ENCODE measurements at regions not wholly inside any gene's neighbourhood (a gene's known extent, or its start where the extent isn't known, plus 50 kb on each side); places are given as distances from the start of the nearest gene placed in this dataset.
"Not testable (repeated sequence)": the region's sequence is repeated elsewhere in the genome, so short reads cannot be mapped to it uniquely, and the experiment has no call there.

DNA sequence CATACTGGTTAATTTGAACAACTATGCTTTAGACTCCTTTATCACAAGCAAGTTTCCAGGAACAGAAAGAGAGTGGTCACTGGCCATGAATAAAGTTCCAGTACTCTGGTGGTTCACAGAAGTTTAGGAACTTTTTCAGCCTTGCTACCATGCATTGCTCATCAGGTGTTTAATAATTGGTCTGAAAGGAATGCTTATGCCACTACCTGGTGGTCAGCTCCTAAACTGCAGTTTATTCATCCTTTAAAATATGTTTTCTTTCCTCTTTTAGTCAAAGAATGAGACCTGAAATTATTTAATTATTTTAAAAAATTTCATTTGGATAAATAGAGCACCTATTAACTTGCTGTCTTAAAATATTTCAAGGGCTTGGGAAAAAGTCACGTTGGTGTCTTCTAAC, 260.1 kb upstream of the OR4E1 start:
- no peak for DNase-seq (ENCODE audit: low spot score)
- intact Hi-C loops (cut with DNase I) = no loop called here

DNA sequence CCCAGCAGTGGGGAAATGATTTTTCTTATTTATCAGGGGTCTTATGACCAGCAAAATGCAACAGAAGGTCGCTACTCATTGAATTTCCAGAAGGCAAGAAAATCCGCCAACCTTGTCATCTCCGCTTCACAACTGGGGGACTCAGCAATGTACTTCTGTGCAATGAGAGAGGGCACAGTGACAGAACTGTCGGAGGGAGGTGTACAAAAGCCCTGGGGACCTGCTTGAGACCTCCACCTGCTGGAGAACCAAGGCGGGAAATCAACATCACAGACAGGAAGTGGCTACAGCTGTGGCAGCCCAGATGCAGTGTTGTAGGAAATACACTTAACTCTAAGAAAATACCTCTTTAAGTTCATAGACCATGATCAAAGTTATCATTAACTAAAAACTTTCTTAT, 250.9 kb upstream of the OR4E1 start:
- intact Hi-C loops (cut with DNase I) = no loop called here
- DNase-seq (ENCODE audit: low spot score) = no peak

DNA sequence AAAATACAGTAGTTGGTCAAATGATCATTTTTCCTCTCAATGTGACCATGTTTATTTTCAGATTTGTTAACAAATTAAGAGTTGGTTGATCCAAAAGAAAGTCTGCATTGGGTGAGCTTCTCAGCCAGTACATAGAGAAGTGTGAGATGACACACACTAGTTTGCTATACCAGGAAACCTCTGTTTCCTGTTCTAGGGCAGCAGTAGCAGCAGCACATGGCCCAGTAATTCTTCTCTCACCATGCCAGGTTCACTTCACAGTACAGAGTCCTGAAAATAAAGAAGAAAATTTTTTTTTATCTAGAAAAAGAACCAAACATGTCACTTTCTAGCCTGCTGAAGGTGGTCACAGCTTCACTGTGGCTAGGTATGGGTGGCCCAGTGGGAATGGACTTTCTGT, 250.2 kb upstream of the OR4E1 start:
- intact Hi-C loops (cut with DNase I) = no loop called here
- DNase-seq (ENCODE audit: low spot score) = no peak

DNA sequence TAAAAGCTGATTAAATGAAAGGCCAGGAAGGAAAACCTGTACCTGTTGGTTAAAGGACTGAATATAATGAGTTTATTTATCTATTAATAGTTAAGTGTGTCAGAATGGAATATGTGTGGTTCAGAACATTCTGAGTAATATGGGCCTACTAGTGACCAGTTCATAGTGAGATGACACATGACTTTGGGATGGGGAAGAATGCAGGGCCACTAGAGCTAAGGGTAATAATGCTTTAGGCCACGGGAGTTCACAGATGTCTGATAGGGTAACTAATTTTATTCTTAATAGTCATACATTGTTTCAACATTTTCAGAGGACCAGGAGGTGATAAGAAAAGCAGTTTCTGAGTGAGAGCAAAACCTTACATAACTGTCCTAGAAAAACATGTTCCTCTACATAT, 247.8 kb upstream of the OR4E1 start:
- DNase-seq (ENCODE audit: low spot score) = no peak
- intact Hi-C loops (cut with DNase I) = no loop called here

DNA sequence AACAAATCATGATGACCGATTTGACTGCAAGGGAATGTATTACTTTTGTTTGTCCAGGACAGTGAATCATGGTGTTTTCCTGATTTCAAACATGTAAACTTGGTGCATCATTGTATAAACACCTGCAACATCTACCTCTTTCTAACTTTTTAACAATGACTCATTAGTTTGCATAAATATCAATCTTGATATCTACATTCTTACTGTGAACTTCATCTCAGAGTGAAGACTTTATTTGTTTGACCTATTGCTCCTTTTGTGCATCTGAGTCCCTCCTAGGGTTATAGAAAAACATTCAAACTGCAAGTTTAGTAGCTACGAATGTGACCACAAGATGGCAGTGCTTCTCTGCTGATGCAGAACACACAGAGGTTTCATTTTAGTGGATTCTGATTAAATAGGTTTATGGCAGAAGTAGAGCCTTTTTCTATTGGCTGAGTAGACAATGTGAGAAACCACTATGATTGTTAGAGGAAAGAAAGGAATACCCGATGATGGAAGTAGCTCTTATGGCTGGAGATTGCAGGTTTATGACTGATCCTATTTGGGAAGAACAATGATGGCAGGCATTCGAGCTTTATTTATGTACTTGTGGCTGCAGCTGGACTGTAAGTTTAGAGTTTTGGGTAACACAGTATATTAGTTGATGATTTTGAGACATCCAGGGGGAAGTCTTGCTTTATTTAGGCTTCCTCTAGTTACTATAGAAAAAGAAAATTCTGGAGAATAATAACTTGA, 244.2 kb upstream of the OR4E1 start:
- intact Hi-C loops (cut with DNase I) = no loop called here
- DNase-seq (ENCODE audit: low spot score) = no peak

DNA sequence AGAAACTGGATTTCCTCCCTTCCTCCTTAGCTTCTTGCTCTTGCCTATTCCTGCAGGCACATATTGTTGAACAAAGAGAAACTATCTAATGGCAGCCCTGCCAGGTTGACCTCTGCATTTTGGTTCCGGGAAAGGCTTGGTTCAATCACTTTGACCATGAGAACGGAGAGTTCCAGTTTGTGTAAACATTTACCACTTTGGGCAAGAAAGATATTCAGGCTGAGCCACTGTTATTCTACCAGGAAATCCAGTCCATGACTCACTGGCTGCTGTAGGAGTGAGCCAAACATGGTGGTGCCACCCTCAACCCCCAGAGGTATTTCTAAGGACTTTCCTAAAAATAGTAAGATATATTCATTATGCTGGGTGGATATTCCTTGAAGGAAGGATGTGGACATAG, 242.2 kb upstream of the OR4E1 start:
- intact Hi-C loops (cut with DNase I) = no loop called here
- DNase-seq (ENCODE audit: low spot score) = no peak

DNA sequence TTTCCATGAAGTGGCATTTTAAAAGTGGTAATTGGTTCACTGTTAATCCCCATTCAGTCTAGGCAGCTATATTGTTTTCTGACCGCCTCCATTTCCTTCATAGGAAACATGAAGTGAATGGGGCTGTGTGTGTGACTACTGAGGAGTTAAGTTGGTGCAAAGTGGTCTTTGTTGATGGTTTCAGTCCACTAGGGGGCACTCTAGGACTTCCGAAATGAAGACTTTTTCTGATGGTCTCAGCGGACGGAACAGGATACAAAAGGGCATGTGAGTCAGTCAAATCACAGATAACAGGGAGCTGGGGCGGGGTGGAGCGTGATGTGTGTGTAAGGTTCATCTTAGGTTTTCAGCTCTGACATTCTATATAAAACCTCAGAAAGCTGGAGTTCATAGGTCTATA, 240.1 kb upstream of the OR4E1 start:
- intact Hi-C loops (cut with DNase I) = no loop called here
- no peak for DNase-seq (ENCODE audit: low spot score)

DNA sequence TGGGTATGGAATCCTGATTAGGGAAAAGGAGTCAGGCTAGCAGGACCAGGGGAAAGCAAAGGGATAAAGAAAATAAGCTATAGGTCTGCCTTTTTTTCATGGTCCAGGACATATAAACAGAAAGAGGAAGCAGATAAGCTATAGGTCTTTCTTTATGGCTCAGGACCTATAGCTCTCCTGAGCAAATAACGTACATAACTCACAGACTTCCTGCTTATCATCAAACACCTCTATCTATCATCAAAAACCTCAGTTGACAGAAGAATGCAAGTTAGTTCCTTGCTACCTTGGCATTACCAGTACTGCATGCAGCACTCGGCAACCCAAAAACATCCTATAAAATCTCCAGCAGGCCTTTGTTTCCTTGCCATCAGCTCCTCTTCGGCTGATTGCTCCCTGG, 238.7 kb upstream of the OR4E1 start:
- no peak for DNase-seq (ENCODE audit: low spot score)
- intact Hi-C loops (cut with DNase I) = no loop called here

DNA sequence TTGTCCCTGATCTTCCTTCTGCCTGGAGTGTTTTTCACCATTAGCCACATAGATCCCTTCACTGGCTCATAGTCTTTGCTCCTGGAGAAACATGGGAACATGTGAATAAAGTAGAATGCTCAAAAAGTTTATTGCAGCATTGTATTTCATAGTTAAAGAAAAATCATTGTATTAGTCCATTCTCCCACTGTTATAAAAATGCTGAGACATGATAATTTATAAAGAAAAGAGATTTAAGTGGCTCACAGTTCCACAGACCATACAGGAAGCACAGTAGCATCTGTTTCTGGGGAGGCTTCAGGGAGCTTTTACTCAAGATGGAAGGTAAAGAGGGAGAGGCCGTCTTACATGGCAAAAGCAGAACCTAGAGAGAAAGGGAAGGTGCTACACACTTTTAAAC, 238.3 kb upstream of the OR4E1 start:
- DNase-seq (ENCODE audit: low spot score) = no peak
- intact Hi-C loops (cut with DNase I) = no loop called here

DNA sequence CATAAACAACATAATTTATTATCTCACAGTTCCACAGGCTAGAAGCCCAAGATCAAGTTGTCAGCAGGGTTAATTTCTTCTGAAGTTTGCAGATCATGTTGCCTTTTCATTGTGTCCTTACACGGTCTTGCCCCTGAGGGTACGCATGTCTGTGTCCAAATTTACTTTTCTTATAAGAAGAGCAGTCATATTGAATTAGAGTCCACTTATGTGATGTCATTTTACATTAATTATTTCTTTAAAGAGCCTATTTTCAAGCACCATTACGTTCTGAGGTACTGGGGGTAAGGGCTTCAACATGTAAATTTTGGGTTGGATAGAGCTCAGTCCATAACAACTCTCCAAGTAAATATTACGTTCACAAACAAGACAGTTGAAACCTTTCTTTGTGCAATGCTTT, 236.6 kb upstream of the OR4E1 start:
- intact Hi-C loops (cut with DNase I) = no loop called here

DNA sequence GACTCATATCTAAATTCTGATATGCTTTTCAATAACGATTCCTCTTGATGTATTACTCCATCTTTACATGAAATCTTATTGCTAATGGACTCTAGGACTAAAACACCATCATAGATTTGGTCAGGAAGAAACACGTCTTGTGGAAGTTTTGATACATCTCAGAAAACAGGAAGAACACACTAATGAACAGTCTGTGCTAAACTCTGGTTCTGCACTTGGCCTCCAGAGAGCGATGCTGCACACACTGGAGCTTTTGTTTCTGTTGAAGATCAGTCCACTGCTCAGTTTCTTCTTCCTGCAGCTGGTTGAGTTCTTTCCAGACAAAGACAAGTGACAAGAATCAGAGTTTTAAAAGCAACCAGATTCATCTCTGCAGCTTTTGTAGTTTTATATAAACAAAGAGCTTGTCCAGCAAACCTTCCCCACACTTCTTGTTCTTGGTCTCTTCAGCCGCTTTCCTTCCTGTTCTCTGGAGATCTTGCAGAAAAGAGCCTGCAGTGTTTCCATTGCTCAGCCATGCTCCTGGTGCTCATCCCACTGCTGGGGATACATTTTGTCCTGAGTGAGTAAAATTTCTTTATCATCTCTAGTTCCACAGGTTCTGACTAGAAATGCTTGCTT, 229.1 kb upstream of the OR4E1 start:
- intact Hi-C loops (cut with DNase I) = no loop called here
- no peak for DNase-seq (ENCODE audit: low spot score)

More for the DNA sequence above, 236.6 kb upstream of the OR4E1 start:
- DNase-seq (ENCODE audit: low spot score) = no peak

DNA sequence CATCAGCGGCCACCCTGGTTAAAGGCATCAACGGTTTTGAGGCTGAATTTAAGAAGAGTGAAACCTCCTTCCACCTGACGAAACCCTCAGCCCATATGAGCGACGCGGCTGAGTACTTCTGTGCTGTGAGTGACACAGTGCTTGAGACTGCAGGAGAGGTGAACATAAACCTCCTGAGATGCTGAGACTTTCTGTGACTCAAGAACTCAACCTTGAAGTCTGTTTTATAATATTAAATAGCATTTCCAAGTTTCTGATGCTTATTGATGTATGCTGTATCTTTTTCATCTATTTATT, 221.2 kb upstream of the OR4E1 start:
- DNase-seq (ENCODE audit: low spot score); intact Hi-C loops (cut with DNase I): not testable (repeated sequence)

DNA sequence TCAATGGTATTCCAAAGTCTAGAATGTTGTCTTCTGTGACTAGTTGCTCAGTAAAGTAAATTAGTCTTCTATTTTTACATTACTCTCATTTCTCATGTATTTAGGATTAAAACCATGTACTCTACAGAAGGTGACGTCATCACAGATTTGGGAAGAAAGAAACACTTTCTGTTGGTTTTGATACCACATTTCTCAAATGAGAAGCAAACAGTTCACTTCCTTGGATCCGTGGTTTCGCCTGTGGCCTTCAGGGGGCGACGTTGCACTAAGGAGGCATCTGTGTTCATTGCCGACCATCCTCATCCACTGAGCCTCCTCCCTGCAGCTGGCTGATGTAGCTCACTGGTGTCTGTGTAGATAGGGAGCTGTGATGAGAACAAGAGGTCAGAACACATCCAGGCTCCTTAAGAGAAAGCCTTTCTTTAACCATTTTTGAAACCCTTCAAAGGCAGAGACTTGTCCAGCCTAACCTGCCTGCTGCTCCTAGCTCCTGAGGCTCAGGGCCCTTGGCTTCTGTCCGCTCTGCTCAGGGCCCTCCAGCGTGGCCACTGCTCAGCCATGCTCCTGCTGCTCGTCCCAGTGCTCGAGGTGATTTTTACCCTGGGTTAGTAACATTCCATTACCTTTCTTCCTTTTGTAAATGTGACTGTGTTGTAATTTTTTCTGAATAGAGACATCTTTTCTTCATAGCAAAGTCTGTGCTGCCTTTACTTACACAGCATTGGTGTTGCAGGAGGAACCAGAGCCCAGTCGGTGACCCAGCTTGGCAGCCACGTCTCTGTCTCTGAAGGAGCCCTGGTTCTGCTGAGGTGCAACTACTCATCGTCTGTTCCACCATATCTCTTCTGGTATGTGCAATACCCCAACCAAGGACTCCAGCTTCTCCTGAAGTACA, 220.6 kb upstream of the OR4E1 start:
- intact Hi-C loops (cut with DNase I) = no loop called here
- DNase-seq (ENCODE audit: low spot score) = no peak

DNA sequence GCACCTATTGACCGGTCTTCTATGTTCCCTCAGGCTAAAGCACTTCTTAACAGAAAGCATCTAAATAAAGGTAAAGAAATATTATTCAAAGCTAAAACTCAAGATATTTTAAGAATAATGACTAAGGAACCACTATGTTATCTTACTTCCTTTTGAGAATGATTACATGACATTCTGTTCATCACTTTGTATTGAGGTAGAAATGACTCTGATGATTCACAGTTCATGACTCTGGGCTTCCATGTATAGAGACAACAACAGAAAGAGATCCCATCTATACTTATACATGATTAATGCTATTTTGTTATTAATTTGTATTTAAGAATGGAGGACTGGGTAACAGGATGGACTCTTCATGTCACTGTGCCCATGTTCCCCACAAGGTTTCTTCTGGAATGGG, 218.3 kb upstream of the OR4E1 start:
- no peak for DNase-seq (ENCODE audit: low spot score)
- intact Hi-C loops (cut with DNase I) = no loop called here

DNA sequence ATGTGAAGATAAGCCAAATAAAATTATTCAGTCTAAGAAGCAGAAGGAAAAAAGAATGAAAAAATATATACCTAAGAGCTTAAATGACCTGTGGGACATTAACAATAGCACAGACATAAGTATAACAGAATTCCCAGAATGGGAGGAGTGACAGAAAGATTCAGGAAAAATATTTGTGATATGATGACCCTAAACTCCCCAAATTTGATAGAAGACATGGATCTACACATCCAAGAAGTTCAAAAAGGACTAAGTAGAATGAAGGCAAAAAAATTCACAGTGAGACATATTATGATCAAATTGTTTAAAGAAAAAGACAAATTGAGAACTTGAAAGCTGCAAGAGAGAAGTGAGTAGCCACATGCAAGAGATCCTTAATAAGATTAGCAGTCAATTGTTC, 211.4 kb upstream of the OR4E1 start:
- intact Hi-C loops (cut with DNase I) = no loop called here

DNA sequence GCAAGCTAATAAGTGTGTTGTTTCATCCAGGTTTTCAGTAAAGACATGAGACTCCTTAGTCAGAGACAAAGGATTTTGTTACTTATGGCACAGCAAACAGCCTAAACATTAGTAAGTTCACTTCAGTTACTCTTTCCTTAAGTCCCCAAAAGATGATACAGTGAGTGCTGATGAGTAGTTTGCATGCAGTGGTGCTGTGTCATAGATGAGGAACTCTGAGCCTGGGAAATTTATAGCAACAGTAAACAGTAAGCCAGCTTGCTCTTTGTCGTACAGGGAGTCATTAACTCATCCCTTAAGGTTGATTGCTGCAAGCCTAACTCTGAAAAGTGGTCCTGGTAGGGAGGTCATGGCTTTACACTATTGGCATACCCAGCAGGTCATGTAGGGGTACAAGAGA, 208.6 kb upstream of the OR4E1 start:
- intact Hi-C loops (cut with DNase I) = no loop called here
- no peak for DNase-seq (ENCODE audit: low spot score)

More for the DNA sequence above, 211.4 kb upstream of the OR4E1 start:
- DNase-seq (ENCODE audit: low spot score) = no peak

DNA sequence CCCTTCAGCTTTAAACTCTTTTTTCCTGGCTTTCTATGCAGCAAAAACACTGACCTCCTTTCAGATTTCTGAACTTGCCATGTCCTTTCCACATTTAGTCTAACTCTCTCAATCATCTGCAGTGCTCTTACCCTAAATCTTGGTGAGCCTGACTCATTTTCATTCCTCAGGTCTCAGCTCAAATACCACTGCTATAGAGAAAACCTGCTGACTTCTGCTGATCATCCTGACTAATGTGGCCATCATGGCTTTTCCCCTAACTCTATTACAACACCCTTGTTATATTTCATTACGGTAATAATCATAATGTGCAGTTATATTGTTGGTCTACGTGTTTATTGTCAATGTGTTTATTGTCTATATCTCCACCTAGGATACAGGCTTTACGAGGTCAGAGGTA, 207.3 kb upstream of the OR4E1 start:
- intact Hi-C loops (cut with DNase I) = no loop called here
- no peak for DNase-seq (ENCODE audit: low spot score)

DNA sequence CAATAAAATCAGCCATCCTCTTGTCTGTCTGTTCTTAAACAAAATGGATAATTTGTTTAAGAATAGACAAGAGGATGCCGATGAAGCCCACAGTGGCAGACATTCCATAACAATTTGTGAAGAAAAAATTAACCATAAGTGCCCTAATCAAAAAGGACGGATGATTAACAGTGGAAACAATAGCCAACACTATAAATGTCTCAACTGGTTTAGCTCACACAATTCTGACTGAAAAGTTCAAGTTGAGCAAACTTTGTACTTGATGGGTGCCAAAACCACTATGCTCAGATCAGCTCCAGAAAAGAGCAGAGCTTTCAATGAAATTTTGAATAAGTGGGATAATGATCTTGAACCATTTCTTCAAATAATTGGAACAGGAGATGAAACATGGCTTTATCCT, 202.2 kb upstream of the OR4E1 start:
- DNase-seq (ENCODE audit: low spot score) = no peak
- intact Hi-C loops (cut with DNase I) = no loop called here

DNA sequence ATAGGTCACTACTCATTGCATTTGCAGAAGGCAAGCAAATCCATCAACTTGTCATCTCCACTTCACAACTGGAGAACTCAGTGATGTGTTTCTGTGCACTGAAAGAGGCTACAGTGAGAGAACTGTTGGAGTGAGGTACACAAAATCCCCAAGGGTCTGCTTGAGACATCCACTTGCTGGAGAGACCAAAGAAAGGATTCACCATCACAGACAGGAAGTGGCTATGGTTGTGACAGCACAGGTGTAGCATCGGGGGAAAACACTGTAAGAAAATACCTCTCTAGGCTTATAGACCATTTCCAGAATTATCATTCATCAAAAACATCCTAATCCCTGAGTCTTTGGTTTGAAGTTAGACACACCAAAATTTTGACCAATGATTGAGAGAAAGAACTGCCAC, 201.3 kb upstream of the OR4E1 start:
- DNase-seq (ENCODE audit: low spot score) = no peak
- intact Hi-C loops (cut with DNase I) = no loop called here

DNA sequence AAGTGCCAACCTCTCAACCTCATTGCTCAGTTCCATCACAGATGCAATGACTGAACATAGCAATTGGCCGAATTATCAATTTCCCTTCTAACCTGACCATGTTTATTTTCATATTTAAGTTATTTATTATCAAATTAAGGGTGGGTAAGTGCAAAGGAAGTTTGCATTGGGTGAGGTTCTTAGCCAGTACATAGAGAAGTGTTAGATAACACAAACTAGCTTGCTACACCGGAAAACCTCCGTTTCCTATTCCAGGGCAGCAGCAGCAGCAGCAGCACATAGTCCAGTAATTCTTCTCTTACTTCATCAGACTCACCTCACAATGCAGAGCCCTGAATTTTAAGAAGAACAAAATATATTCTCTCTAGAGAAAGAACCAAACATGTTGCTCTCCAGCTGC, 200.5 kb upstream of the OR4E1 start:
- DNase-seq (ENCODE audit: low spot score) = no peak
- intact Hi-C loops (cut with DNase I) = no loop called here

DNA sequence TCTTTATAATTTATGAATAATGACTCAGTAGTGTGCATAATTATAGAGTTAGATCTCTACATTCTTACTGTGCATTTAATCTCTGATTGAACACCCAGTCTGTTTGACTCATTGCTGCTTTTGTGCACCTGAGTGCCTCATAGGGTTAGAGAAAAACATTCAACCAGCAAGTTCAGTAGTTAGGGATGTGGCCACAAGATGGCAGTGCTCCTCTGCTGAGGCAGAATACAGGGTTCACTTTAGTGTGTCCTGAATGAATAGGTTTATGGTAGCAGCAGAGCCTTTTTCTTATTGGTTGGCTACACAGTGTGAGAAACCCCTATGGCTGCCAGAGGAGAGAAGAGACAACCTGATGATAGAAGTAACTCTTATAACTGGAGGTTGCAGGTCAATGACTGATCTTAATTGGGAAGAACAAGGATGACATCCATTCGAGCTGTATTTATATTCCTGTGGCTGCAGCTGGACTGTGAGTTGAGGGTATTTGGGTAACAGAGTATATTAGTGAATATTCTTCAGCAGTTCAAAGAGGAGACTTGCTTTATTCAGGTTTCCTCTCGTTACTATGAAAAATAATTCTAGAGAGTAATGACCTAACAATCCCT, 194.9 kb upstream of the OR4E1 start:
- no peak for DNase-seq (ENCODE audit: low spot score)

More for the DNA sequence above, 194.9 kb upstream of the OR4E1 start:
- intact Hi-C loops (cut with DNase I) = no loop called here
